ENCODE measurements at regions not wholly inside any gene's neighbourhood (a gene's known extent, or its start where the extent isn't known, plus 50 kb on each side); places are given as distances from the start of the nearest gene placed in this dataset.

DNA sequence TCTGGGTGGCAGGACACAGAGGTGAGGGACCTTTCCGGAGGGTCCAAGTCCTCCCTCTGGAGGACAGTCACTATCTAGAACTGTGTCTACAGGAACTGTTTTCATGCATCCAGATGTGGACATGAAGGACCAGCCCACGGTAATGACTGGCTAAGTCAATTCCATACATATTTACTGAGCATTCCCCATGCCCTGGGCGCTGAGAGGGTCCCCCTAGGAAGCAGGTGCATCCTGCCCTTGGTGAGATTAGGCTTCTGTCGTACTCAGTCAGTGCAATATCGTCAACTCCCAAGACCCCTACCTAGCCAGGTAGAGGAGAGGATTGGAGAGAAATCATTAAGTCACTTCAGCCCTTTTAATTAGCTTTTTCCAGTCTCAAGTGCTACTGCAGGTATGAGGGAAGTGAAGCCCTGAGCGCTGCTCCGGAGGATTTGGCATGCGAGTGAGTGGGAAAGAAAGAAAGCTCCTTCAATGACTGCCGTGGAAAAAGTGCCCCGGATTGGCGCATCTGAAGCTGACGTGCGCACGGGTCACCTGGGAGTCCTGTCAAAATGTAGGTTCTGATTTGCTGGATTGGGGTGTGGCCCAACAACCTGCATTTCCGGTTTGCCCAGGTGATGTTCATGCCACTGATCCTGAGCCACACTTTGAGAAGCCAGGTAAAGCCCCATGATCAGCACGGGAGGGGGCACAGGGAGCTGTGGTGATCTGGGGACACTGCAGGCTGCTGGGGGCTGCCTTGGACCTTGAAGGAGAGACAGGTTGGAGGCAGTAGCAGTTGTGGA is 367.4 kb upstream of the TNRC6C start:
- TF ChIP-seq, protein P1, sequence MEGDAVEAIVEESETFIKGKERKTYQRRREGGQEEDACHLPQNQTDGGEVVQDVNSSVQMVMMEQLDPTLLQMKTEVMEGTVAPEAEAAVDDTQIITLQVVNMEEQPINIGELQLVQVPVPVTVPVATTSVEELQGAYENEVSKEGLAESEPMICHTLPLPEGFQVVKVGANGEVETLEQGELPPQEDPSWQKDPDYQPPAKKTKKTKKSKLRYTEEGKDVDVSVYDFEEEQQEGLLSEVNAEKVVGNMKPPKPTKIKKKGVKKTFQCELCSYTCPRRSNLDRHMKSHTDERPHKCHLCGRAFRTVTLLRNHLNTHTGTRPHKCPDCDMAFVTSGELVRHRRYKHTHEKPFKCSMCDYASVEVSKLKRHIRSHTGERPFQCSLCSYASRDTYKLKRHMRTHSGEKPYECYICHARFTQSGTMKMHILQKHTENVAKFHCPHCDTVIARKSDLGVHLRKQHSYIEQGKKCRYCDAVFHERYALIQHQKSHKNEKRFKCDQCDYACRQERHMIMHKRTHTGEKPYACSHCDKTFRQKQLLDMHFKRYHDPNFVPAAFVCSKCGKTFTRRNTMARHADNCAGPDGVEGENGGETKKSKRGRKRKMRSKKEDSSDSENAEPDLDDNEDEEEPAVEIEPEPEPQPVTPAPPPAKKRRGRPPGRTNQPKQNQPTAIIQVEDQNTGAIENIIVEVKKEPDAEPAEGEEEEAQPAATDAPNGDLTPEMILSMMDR (conservative IDR thresholded peaks at IDR 0.05; ENCODE audit: low read depth, low read length): no peak
- no peak for TF ChIP-seq EZH2phosphoT487 (IDR thresholded peaks at IDR 0.05; ENCODE audit: borderline replicate concordance, low read length)

All from PC-3 (cell line).